ENCODE measurements at regions not wholly inside any gene's neighbourhood (a gene's known extent, or its start where the extent isn't known, plus 50 kb on each side); places are given as distances from the start of the nearest gene placed in this dataset.

DNA sequence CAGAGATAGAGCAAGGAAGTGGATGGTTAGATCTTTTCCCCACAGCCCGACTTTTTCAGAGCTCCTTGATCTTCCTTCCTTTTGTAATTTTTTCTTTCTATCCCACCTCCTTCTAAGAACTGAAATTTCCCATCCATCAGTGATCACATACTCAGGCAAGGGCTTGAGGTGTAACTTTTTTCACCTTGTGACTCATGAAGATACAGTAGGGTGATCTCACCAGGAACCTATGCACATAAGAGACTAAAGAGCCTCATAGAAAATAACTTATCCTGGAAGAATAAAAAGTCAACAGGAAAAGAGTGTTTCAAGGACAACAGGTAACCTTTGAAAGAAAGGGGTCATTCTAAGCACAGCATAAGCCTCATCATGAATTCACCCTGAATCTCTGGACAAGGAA lies 131.2 kb upstream of the HCCS start:
- H3K9me2 ChIP-seq (ENCODE audit: insufficient read depth, low read length): no peaks in the 10 kb centered on the region
- H3K27me3 ChIP-seq (ENCODE audit: insufficient read depth, low read depth, low read length): no peaks in the 10 kb centered on the region
- H3K27ac ChIP-seq (ENCODE audit: low read length): no peak overlapping the region
- no peaks in the 10 kb centered on the region for H3K9me3 ChIP-seq (ENCODE audit: low read length)
- H2AFZ ChIP-seq (ENCODE audit: low read depth, low read length): no peak overlapping the region
- no peak for TF ChIP-seq SMC3 (conservative IDR thresholded peaks at IDR 0.05; ENCODE audit: poor library complexity)
- no peak for TF ChIP-seq POLR2AphosphoS5 (IDR thresholded peaks at IDR 0.05)
- no peak for TF ChIP-seq RAD21 (conservative IDR thresholded peaks at IDR 0.05)
- TF ChIP-seq MXI1 (conservative IDR thresholded peaks at IDR 0.05; ENCODE audit: poor library complexity, severe bottlenecking): no peak
- TF ChIP-seq, protein P1, sequence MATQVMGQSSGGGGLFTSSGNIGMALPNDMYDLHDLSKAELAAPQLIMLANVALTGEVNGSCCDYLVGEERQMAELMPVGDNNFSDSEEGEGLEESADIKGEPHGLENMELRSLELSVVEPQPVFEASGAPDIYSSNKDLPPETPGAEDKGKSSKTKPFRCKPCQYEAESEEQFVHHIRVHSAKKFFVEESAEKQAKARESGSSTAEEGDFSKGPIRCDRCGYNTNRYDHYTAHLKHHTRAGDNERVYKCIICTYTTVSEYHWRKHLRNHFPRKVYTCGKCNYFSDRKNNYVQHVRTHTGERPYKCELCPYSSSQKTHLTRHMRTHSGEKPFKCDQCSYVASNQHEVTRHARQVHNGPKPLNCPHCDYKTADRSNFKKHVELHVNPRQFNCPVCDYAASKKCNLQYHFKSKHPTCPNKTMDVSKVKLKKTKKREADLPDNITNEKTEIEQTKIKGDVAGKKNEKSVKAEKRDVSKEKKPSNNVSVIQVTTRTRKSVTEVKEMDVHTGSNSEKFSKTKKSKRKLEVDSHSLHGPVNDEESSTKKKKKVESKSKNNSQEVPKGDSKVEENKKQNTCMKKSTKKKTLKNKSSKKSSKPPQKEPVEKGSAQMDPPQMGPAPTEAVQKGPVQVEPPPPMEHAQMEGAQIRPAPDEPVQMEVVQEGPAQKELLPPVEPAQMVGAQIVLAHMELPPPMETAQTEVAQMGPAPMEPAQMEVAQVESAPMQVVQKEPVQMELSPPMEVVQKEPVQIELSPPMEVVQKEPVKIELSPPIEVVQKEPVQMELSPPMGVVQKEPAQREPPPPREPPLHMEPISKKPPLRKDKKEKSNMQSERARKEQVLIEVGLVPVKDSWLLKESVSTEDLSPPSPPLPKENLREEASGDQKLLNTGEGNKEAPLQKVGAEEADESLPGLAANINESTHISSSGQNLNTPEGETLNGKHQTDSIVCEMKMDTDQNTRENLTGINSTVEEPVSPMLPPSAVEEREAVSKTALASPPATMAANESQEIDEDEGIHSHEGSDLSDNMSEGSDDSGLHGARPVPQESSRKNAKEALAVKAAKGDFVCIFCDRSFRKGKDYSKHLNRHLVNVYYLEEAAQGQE (IDR thresholded peaks at IDR 0.05; ENCODE audit: borderline replicate concordance): no peak
- TF ChIP-seq, protein P2, sequence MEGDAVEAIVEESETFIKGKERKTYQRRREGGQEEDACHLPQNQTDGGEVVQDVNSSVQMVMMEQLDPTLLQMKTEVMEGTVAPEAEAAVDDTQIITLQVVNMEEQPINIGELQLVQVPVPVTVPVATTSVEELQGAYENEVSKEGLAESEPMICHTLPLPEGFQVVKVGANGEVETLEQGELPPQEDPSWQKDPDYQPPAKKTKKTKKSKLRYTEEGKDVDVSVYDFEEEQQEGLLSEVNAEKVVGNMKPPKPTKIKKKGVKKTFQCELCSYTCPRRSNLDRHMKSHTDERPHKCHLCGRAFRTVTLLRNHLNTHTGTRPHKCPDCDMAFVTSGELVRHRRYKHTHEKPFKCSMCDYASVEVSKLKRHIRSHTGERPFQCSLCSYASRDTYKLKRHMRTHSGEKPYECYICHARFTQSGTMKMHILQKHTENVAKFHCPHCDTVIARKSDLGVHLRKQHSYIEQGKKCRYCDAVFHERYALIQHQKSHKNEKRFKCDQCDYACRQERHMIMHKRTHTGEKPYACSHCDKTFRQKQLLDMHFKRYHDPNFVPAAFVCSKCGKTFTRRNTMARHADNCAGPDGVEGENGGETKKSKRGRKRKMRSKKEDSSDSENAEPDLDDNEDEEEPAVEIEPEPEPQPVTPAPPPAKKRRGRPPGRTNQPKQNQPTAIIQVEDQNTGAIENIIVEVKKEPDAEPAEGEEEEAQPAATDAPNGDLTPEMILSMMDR (IDR thresholded peaks at IDR 0.05; ENCODE audit: poor library complexity, severe bottlenecking): no peak
- no peak for TF ChIP-seq EZH2 (IDR thresholded peaks at IDR 0.05; ENCODE audit: borderline replicate concordance, insufficient read depth, low read length, poor library complexity, severe bottlenecking)
- TF ChIP-seq TAF1 (IDR thresholded peaks at IDR 0.05; ENCODE audit: low read depth): no peak
- TF ChIP-seq EP300 (conservative IDR thresholded peaks at IDR 0.05; ENCODE audit: poor library complexity, severe bottlenecking): no peak
- no peak overlapping the region for H3K9ac ChIP-seq (ENCODE audit: low read length)
- H3F3A ChIP-seq (ENCODE audit: insufficient read depth, low read length, poor library complexity, severe bottlenecking): no peaks in the 10 kb centered on the region
- H3K36me3 ChIP-seq (ENCODE audit: insufficient read depth, low read length): no peaks in the 10 kb centered on the region
- H3K4me3 ChIP-seq (ENCODE audit: low read length): no peak overlapping the region
- no peak overlapping the region for H3K4me2 ChIP-seq (ENCODE audit: low read length)
- H4K20me1 ChIP-seq (ENCODE audit: insufficient read depth): no peaks in the 10 kb centered on the region
- no peaks in the 10 kb centered on the region for H3K79me2 ChIP-seq (replicated peaks; ENCODE audit: insufficient read depth, low read length)

DNA sequence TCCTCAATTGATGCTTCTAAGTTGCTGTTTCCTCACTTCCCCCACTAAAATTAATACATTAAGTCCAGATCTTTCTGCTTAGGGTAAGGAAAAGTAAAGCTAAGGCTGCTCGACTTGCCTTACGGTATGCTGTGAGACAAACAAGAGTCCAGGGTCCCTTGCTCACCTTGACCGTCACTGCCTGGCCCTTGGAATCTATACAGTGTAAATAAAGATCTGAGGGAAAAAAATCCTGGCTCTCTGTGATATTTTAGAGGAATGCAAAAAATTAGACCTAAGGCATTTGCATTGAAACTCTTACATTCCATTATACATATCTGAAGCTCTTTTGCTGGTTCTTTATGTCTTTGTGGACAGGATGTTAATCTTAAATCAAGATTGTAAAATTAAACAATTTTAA lies 129.6 kb upstream of the HCCS start:
- H3K4me3 ChIP-seq (ENCODE audit: low read length): no peak overlapping the region
- no peak overlapping the region for H2AFZ ChIP-seq (ENCODE audit: low read depth, low read length)
- TF ChIP-seq SMC3 (conservative IDR thresholded peaks at IDR 0.05; ENCODE audit: poor library complexity) (no peak), RAD21 (conservative IDR thresholded peaks at IDR 0.05) (no peak), EP300 (conservative IDR thresholded peaks at IDR 0.05; ENCODE audit: poor library complexity, severe bottlenecking) (no peak)
- H3K36me3 ChIP-seq (ENCODE audit: insufficient read depth, low read length): no peaks in the 10 kb centered on the region
- no peaks in the 10 kb centered on the region for H4K20me1 ChIP-seq (ENCODE audit: insufficient read depth)
- H3K27ac ChIP-seq (ENCODE audit: low read length): no peak overlapping the region
- no peaks in the 10 kb centered on the region for H3K9me2 ChIP-seq (ENCODE audit: insufficient read depth, low read length)
- H3F3A ChIP-seq (ENCODE audit: insufficient read depth, low read length, poor library complexity, severe bottlenecking): no peaks in the 10 kb centered on the region
- H3K79me2 ChIP-seq (replicated peaks; ENCODE audit: insufficient read depth, low read length): no peaks in the 10 kb centered on the region
- no peak overlapping the region for H3K4me2 ChIP-seq (ENCODE audit: low read length)
- no peak overlapping the region for H3K9ac ChIP-seq (ENCODE audit: low read length)
- H3K9me3 ChIP-seq (ENCODE audit: low read length): no peaks in the 10 kb centered on the region
- H3K27me3 ChIP-seq (ENCODE audit: insufficient read depth, low read depth, low read length): no peaks in the 10 kb centered on the region

DNA sequence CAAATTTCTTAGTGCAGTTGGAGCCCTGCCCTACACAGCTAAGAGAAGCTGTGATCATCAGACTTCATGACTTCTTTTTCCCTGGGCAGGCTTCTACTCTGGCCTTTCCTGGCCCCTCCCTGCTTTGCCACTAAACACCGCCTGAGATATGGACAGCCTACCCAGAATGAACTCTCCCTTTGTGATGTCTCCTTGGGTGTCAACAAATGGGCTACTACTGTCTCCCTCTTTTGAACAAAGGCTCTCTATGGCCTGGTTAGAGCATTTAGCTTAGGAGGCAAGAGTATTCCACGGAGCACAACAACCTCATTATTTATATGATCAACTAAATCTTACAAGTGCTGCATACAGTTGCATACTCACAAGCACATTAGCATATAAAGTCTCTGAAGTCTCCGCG lies 127.6 kb upstream of the HCCS start:
- Histone ChIP-seq H2AFZ (ENCODE audit: low read depth, low read length) (no peak overlapping the region), H4K20me1 (ENCODE audit: insufficient read depth) (no peaks in the 10 kb centered on the region), H3F3A (ENCODE audit: insufficient read depth, low read length, poor library complexity, severe bottlenecking) (no peaks in the 10 kb centered on the region), H3K79me2 (replicated peaks; ENCODE audit: insufficient read depth, low read length) (no peaks in the 10 kb centered on the region), H3K27ac (ENCODE audit: low read length) (no peak overlapping the region), H3K27me3 (ENCODE audit: insufficient read depth, low read depth, low read length) (no peaks in the 10 kb centered on the region), H3K9me2 (ENCODE audit: insufficient read depth, low read length) (no peaks in the 10 kb centered on the region), H3K36me3 (ENCODE audit: insufficient read depth, low read length) (no peaks in the 10 kb centered on the region), H3K4me2 (ENCODE audit: low read length) (no peak overlapping the region), H3K4me3 (ENCODE audit: low read length) (no peak overlapping the region), H3K9me3 (ENCODE audit: low read length) (no peaks in the 10 kb centered on the region), H3K9ac (ENCODE audit: low read length) (no peak overlapping the region)
- TF ChIP-seq, protein P2 (IDR thresholded peaks at IDR 0.05; ENCODE audit: poor library complexity, severe bottlenecking): no peak
- TF ChIP-seq, protein P1 (IDR thresholded peaks at IDR 0.05; ENCODE audit: borderline replicate concordance): no peak
- TF ChIP-seq MXI1 (conservative IDR thresholded peaks at IDR 0.05; ENCODE audit: poor library complexity, severe bottlenecking): no peak
- no peak for TF ChIP-seq EZH2 (IDR thresholded peaks at IDR 0.05; ENCODE audit: borderline replicate concordance, insufficient read depth, low read length, poor library complexity, severe bottlenecking)
- TF ChIP-seq RAD21 (conservative IDR thresholded peaks at IDR 0.05): no peak
- TF ChIP-seq SMC3 (conservative IDR thresholded peaks at IDR 0.05; ENCODE audit: poor library complexity): no peak
- TF ChIP-seq EP300 (conservative IDR thresholded peaks at IDR 0.05; ENCODE audit: poor library complexity, severe bottlenecking): no peak
- no peak for TF ChIP-seq TAF1 (IDR thresholded peaks at IDR 0.05; ENCODE audit: low read depth)
- TF ChIP-seq POLR2AphosphoS5 (IDR thresholded peaks at IDR 0.05): no peak

All from neural cell (in vitro differentiated cells).